ENCODE measurements at regions not wholly inside any gene's neighbourhood (a gene's known extent, or its start where the extent isn't known, plus 50 kb on each side); places are given as distances from the start of the nearest gene placed in this dataset.

DNA sequence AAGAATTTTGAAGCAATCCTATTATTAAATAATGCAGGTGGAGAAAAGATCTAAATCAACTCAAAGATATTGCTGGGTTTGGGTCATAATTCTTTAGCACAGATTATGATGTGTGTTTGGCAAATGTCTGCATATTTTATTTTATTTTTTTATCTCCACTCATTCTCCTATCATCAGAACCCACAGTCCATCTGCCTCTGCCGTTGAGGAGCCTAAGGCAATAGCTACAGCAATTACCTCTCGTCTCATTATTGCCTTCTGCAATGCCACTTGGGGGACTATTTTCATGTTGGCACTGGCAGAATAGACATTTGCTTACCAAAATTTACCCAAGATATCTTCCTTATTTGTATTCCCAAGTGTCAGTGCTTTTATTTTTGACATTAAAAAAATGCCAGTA, 815.9 kb upstream of the CNTNAP5 start:
- Histone ChIP-seq H3K9me1 (ENCODE audit: control insufficient read depth, insufficient read depth, low read length) (no peaks in the 10 kb centered on the region), H3K4me2 (ENCODE audit: insufficient read depth, low read length) (no peak overlapping the region), H3K27me3 (ENCODE audit: control insufficient read depth in 2 of 2, insufficient read depth in 2 of 2, low read length in 2 of 2) (no peaks in the 10 kb centered on the region), H3K9me3 (replicated peaks; ENCODE audit: control insufficient read depth, insufficient read depth, low read depth, low read length) (no peaks in the 10 kb centered on the region), H3K4me1 (replicated peaks in 1 of 2; ENCODE audit: control insufficient read depth in 2 of 2, insufficient read depth in 2 of 2, low read length in 2 of 2) (no peaks in the 10 kb centered on the region), H3K4me3 (no peak overlapping the region), H3K36me3 (ENCODE audit: control insufficient read depth, insufficient read depth, low read length) (no peaks in the 10 kb centered on the region), H3K9ac (ENCODE audit: insufficient read depth in 1 of 2, low read depth in 2 of 2, low read length in 2 of 2) (no peak overlapping the region), H3K79me2 (ENCODE audit: control insufficient read depth, insufficient read depth, low read length) (no peaks in the 10 kb centered on the region), H2AFZ (ENCODE audit: low read depth, low read length) (no peak overlapping the region), H4K20me1 (replicated peaks; ENCODE audit: control insufficient read depth, insufficient read depth, low read length) (no peaks in the 10 kb centered on the region), H3K27ac (ENCODE audit: extremely low read depth, low read depth, low read length) (no peak overlapping the region)
- 0% methylated on average over 2 of the region's 2 CpGs for WGBS (ENCODE audit: insufficient coverage, low coverage, missing lambda C conversion rate)
- in situ Hi-C loops (cut with MboI) (no loop called here), intact Hi-C loops (cut with micrococcal nuclease) (no loop called here)
- DNase-seq (ENCODE audit: extremely low read depth in 1 of 4, low spot score in 3 of 4), result no peak
- ATAC-seq, result no peak
- no peak for FAIRE-seq
- BruUV-seq (replicated peaks), result no TSS peak
- TF ChIP-seq SMARCA4 (IDR thresholded peaks at IDR 0.05) (no peak), ZNF764 (CRISPR knock-in tag; IDR thresholded peaks at IDR 0.05; ENCODE audit: low read depth) (no peak), ZNF224 (CRISPR knock-in tag; IDR thresholded peaks at IDR 0.05) (no peak)
- CTCF ChIA-PET (ENCODE audit: low intra/inter-chr PET ratio), result no interaction called here
- POLR2A ChIA-PET, result no interaction called here

- POLR2A ChIA-PET, result no interaction called here
- no peak for TF ChIP-seq ZNF507 (tag; conservative IDR thresholded peaks at IDR 0.05)
- TF ChIP-seq EP400 (IDR thresholded peaks at IDR 0.05), result no peak
- no peak for TF ChIP-seq SREBF2 (CRISPR knock-in tag; IDR thresholded peaks at IDR 0.05)
- no peak for TF ChIP-seq RB1 (IDR thresholded peaks at IDR 0.05; ENCODE audit: low read depth)
- no peak for TF ChIP-seq ZNF512 (tag; IDR thresholded peaks at IDR 0.05)
- no peak for TF ChIP-seq ELF2 (CRISPR knock-in tag; IDR thresholded peaks at IDR 0.05)
- TF ChIP-seq GATA2 (CRISPR knock-in tag; IDR thresholded peaks at IDR 0.05), result no peak
- no peak for TF ChIP-seq SNIP1 (IDR thresholded peaks at IDR 0.05; ENCODE audit: low read depth)
- TF ChIP-seq SMAD1 (IDR thresholded peaks at IDR 0.05; ENCODE audit: low read depth, low read length, partially characterized antibody), result no peak
- TF ChIP-seq GATAD2A (IDR thresholded peaks at IDR 0.05), result no peak
- no TSS peak for BruUV-seq (replicated peaks)
- Histone ChIP-seq H4K20me1 (replicated peaks; ENCODE audit: control insufficient read depth, insufficient read depth, low read length) (no peaks in the 10 kb centered on the region), H3K79me2 (ENCODE audit: control insufficient read depth, insufficient read depth, low read length) (no peaks in the 10 kb centered on the region), H3K4me2 (ENCODE audit: insufficient read depth, low read length) (no peak overlapping the region), H3K4me1 (replicated peaks in 1 of 2; ENCODE audit: control insufficient read depth in 2 of 2, insufficient read depth in 2 of 2, low read length in 2 of 2) (no peaks in the 10 kb centered on the region), H3K9me1 (ENCODE audit: control insufficient read depth, insufficient read depth, low read length) (no peaks in the 10 kb centered on the region), H3K36me3 (ENCODE audit: control insufficient read depth, insufficient read depth, low read length) (no peaks in the 10 kb centered on the region), H3K9me3 (replicated peaks; ENCODE audit: control insufficient read depth, insufficient read depth, low read depth, low read length) (no peaks in the 10 kb centered on the region), H3K4me3 (no peak overlapping the region), H3K27me3 (ENCODE audit: control insufficient read depth in 2 of 2, insufficient read depth in 2 of 2, low read length in 2 of 2) (no peaks in the 10 kb centered on the region), H3K9ac (ENCODE audit: insufficient read depth in 1 of 2, low read depth in 2 of 2, low read length in 2 of 2) (no peak overlapping the region), H2AFZ (ENCODE audit: low read depth, low read length) (no peak overlapping the region), H3K27ac (ENCODE audit: extremely low read depth, low read depth, low read length) (no peak overlapping the region)
- in situ Hi-C loops (cut with MboI), result no loop called here
- no peak for FAIRE-seq
- CTCF ChIA-PET (ENCODE audit: low intra/inter-chr PET ratio), result no interaction called here
- ATAC-seq, result no peak
- intact Hi-C loops (cut with micrococcal nuclease), result no loop called here
- no peak for DNase-seq (ENCODE audit: extremely low read depth in 1 of 4, low spot score in 3 of 4)
These were observed 813.9 kb upstream of the CNTNAP5 start for GRCh38 chr2:123211181-123211580.
